SK-N-SH (cell line): ENCODE measurements at regions not wholly inside any gene's neighbourhood (a gene's known extent, or its start where the extent isn't known, plus 50 kb on each side); places are given as distances from the start of the nearest gene placed in this dataset.

Experiments used
- CTCF ChIA-PET: fragments of 300-600, 350-600 bp; formaldehyde crosslinking; extraction: SDS; loops from one replicate; lab custom pipeline; 2021; lab: Yijun Ruan, JAX
- POLR2A ChIA-PET: fragments of 350-600 bp; sonication (Branson Sonifier 250); formaldehyde crosslinking; extraction: SDS; loops from one replicate; lab custom pipeline; 2020; ENCODE audit warnings: antibody characterized with exemption, inconsistent platforms; lab: Yijun Ruan, JAX
- DNase-seq: peaks from one replicate; pipeline ENCODE4 v3.0.0; 2012
- H2AFZ ChIP-seq: fragments of 200-600 bp; sonication (generic); 2 replicates; pipeline ENCODE4 v1.8.1; 2016; ENCODE audit warnings: antibody characterized with exemption, mild to moderate bottlenecking, low read depth
- H3F3A ChIP-seq: fragments of 200-600 bp; sonication (generic); replicated peaks from 2 replicates; pipeline ENCODE3; 2016; ENCODE audit warnings: antibody characterized with exemption, mild to moderate bottlenecking; ENCODE audit not compliant: insufficient read depth
- H3K27ac ChIP-seq, 2 experiments: fragments of 200-500 bp in 1 of 2; fragments of 200-600 bp in 1 of 2; sonication (Bioruptor generic) in 1 of 2; sonication (generic), shearing (Covaris generic) in 1 of 2; 2 replicates each; pipeline versions ENCODE4 v1.5.1 to v1.6.1; 2014 to 2016; ENCODE audit warnings: low read depth in 2 of 2, inconsistent platforms in 1 of 2, low read length in 1 of 2, mild to moderate bottlenecking in 1 of 2, mixed read lengths in 1 of 2
- H3K27me3 ChIP-seq: fragments of 200-600 bp; sonication (generic), shearing (Covaris generic); 2 replicates; pipeline ENCODE4 v1.6.1; 2016; ENCODE audit warnings: mixed run types; ENCODE audit not compliant: insufficient read depth
- H3K36me3 ChIP-seq, 2 experiments: fragments of 200-500 bp in 1 of 2; fragments of 200-600 bp in 1 of 2; sonication (Bioruptor generic) in 1 of 2; sonication (generic) in 1 of 2; replicated peaks in 1 of 2; 2 replicates each; pipeline versions ENCODE3 to v1.5.1; 2014 to 2016; ENCODE audit warnings: low read length in 1 of 2, mild to moderate bottlenecking in 1 of 2; ENCODE audit not compliant: insufficient read depth in 2 of 2, control insufficient read depth in 1 of 2
- H3K4me1 ChIP-seq, 2 experiments: fragments of 200-500 bp in 1 of 2; fragments of 200-600 bp in 1 of 2; sonication (Bioruptor generic) in 1 of 2; sonication (generic), shearing (Covaris generic) in 1 of 2; 2 replicates each; pipeline versions ENCODE4 v1.5.1 to v1.6.1; 2014 to 2016; ENCODE audit warnings: low read depth in 1 of 2, low read length in 1 of 2, mixed run types in 1 of 2; ENCODE audit not compliant: insufficient read depth in 2 of 2, control insufficient read depth in 1 of 2
- H3K4me2 ChIP-seq: fragments of 200-600 bp; sonication (generic), shearing (Covaris generic); 2 replicates; pipeline ENCODE4 v1.6.1; 2017; ENCODE audit warnings: mixed run types
- H3K4me3 ChIP-seq, 2 experiments: fragments of 200-500 bp in 1 of 2; fragments of 200-600 bp in 1 of 2; sonication (Bioruptor generic) in 1 of 2; sonication (generic), shearing (Covaris generic) in 1 of 2; 2 replicates each; pipeline versions ENCODE4 v1.5.1 to v1.8.1; 2014 to 2016; ENCODE audit warnings: low read depth in 2 of 2, inconsistent platforms in 1 of 2, low read length in 1 of 2, mild to moderate bottlenecking in 1 of 2, mixed read lengths in 1 of 2, moderate library complexity in 1 of 2
- H3K79me2 ChIP-seq: fragments of 200-600 bp; sonication (generic); 2 replicates; pipeline ENCODE4 v1.8.1; 2017; ENCODE audit warnings: mild to moderate bottlenecking; ENCODE audit not compliant: insufficient read depth
- H3K9ac ChIP-seq: fragments of 200-600 bp; sonication (generic); 2 replicates; pipeline ENCODE4 v1.6.1; 2017; ENCODE audit warnings: mixed run types
- H3K9me2 ChIP-seq: fragments of 200-600 bp; sonication (generic); 2 replicates; pipeline ENCODE4 v1.6.1; 2017; ENCODE audit warnings: mixed run types
- H3K9me3 ChIP-seq: fragments of 200-600 bp; sonication (generic); 2 replicates; pipeline ENCODE4 v1.6.1; 2017; ENCODE audit warnings: mixed run types, mild to moderate bottlenecking, moderate library complexity
- H4K20me1 ChIP-seq: fragments of 200-600 bp; sonication (generic); 2 replicates; pipeline ENCODE4 v1.6.1; 2017; ENCODE audit warnings: mild to moderate bottlenecking, mixed run types; ENCODE audit not compliant: insufficient read depth
- CHD2 ChIP-seq: fragments of 150-350 bp; IDR thresholded peaks from 2 replicates; pipeline ENCODE4 v1.6.1; 2018; ENCODE audit warnings: low read length; ENCODE audit not compliant: partially characterized antibody
- EP300 ChIP-seq, 2 experiments: IDR thresholded peaks; 2 replicates each; pipeline versions ENCODE4 v1.4.0 to v1.6.1; 2012; ENCODE audit warnings: borderline replicate concordance in 1 of 2, low read depth in 1 of 2, low read length in 1 of 2
- EZH2phosphoT487 ChIP-seq: fragments of 200-600 bp; sonication (generic); IDR thresholded peaks from 2 replicates; pipeline ENCODE4 v1.6.1; 2017; ENCODE audit warnings: low read depth, mixed run types, mild to moderate bottlenecking, antibody characterized with exemption, moderate library complexity, borderline replicate concordance
- FOSL2 ChIP-seq: IDR thresholded peaks from 2 replicates; pipeline ENCODE4 v1.4.0; 2012; ENCODE audit warnings: low read depth, mild to moderate bottlenecking, moderate library complexity, borderline replicate concordance
- FOXJ3 ChIP-seq: sonication (generic); formaldehyde crosslinking; IDR thresholded peaks from 2 replicates; pipeline ENCODE4 v1.5.1; 2020; ENCODE audit warnings: mild to moderate bottlenecking, missing genetic modification reagents
- FOXM1 ChIP-seq: IDR thresholded peaks from 2 replicates; pipeline ENCODE4 v1.4.0; 2012; ENCODE audit warnings: low read depth, mild to moderate bottlenecking
- GABPA ChIP-seq: IDR thresholded peaks from 2 replicates; pipeline ENCODE4 v1.4.0; 2012; ENCODE audit warnings: low read depth, mild to moderate bottlenecking
- JUND ChIP-seq: IDR thresholded peaks from 2 replicates; pipeline ENCODE4 v1.4.0; 2012
- MEF2A ChIP-seq: IDR thresholded peaks from 2 replicates; pipeline ENCODE4 v1.4.0; 2012; ENCODE audit warnings: low read depth, borderline replicate concordance
- MXI1 ChIP-seq: IDR thresholded peaks from 2 replicates; pipeline ENCODE4 v1.6.1; 2012; ENCODE audit warnings: mild to moderate bottlenecking, low read depth, low read length, improper control_type of control experiment
- NFIC ChIP-seq: IDR thresholded peaks from 2 replicates; pipeline ENCODE4 v1.4.0; 2012; ENCODE audit warnings: borderline replicate concordance
- NRF1 ChIP-seq: IDR thresholded peaks from 2 replicates; pipeline ENCODE4 v1.6.1; 2012; ENCODE audit warnings: low read depth, mild to moderate bottlenecking, low read length
- RAD21 ChIP-seq: IDR thresholded peaks from 2 replicates; pipeline ENCODE4 v1.6.1; 2012; ENCODE audit warnings: mild to moderate bottlenecking, low read length
- RCOR1 ChIP-seq: fragments of 150-350 bp; IDR thresholded peaks from 2 replicates; pipeline ENCODE4 v1.6.1; 2017; ENCODE audit warnings: antibody characterized with exemption, low read length
- REST ChIP-seq: IDR thresholded peaks from 2 replicates; pipeline ENCODE4 v1.6.1; 2012; ENCODE audit warnings: mild to moderate bottlenecking, low read depth, low read length, moderate library complexity
- RFX5 ChIP-seq: IDR thresholded peaks from 2 replicates; pipeline ENCODE4 v1.6.1; 2012; ENCODE audit warnings: mild to moderate bottlenecking, improper control_type of control experiment, low read length
- RXRA ChIP-seq: IDR thresholded peaks from 2 replicates; pipeline ENCODE4 v1.4.0; 2012; ENCODE audit warnings: low read depth, mild to moderate bottlenecking, borderline replicate concordance
- SIN3A ChIP-seq: IDR thresholded peaks from 2 replicates; pipeline ENCODE4 v1.6.1; 2012; ENCODE audit warnings: low read depth, mild to moderate bottlenecking, low read length, moderate library complexity, borderline replicate concordance
- TAF1 ChIP-seq: IDR thresholded peaks from 2 replicates; pipeline ENCODE4 v1.6.1; 2012; ENCODE audit warnings: low read depth, mild to moderate bottlenecking, low read length, moderate library complexity, borderline replicate concordance
- TCF12 ChIP-seq: IDR thresholded peaks from 2 replicates; pipeline ENCODE4 v1.4.0; 2012
- TEAD4 ChIP-seq: IDR thresholded peaks from 2 replicates; pipeline ENCODE4 v1.4.0; 2012; ENCODE audit warnings: mild to moderate bottlenecking, borderline replicate concordance; ENCODE audit not compliant: insufficient read depth
- USF1 ChIP-seq: IDR thresholded peaks from 2 replicates; pipeline ENCODE4 v1.4.0; 2012; ENCODE audit warnings: low read depth, borderline replicate concordance
- YY1 ChIP-seq: IDR thresholded peaks from 2 replicates; pipeline ENCODE4 v1.4.0; 2012; ENCODE audit warnings: low read depth, mild to moderate bottlenecking

DNA sequence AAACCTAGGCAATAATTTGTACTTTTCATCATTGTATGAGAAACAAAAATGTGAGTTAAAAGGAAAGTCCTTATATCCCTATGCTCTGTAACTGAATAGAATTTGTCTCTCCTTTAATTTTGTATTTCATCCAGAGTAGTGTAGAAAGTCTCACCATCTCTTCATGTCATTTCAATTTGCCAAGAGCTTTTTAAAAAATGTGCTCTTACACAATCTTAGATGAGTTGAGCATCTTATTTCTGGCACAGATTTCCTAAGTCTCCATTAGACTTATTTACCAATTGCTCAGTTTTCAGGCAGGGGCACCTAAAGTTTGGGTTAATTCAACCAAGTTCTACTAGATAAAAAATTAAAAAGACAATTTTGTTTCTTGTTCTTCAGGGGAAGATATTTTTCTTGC lies 201.5 kb upstream of the RBMS3 start:
- Histone ChIP-seq H4K20me1 (no peaks in the 10 kb centered on the region), H3F3A (no peaks in the 10 kb centered on the region), H3K4me2 (no peak overlapping the region), H3K27me3 (no peaks in the 10 kb centered on the region), H3K9ac (no peak overlapping the region), H2AFZ (no peak overlapping the region), H3K4me3 (no peak overlapping the region), H3K9me2 (no peaks in the 10 kb centered on the region), H3K79me2 (no peaks in the 10 kb centered on the region), H3K27ac (no peak overlapping the region), H3K36me3 (no peaks in the 10 kb centered on the region)
- no peak for DNase-seq
- POLR2A ChIA-PET: no interaction called here
- CTCF ChIA-PET: interaction anchor here (1.0 kb wide), 1 partner anchor 13 kb away, joined by 4 read pairs; no protein-coding TSS in a partner anchor
- TF ChIP-seq RXRA: no peak
- TF ChIP-seq MXI1: no peak
- TF ChIP-seq CHD2: no peak
- no peak for TF ChIP-seq YY1
- TF ChIP-seq MEF2A: no peak
- no peak for TF ChIP-seq EZH2phosphoT487
- TF ChIP-seq FOSL2: no peak
- no peak for TF ChIP-seq RAD21
- TF ChIP-seq TEAD4: no peak
- TF ChIP-seq TCF12: no peak
- no peak for TF ChIP-seq RCOR1
- TF ChIP-seq FOXM1: no peak
- TF ChIP-seq GABPA: no peak
- no peak for TF ChIP-seq FOXJ3 (CRISPR knock-in tag)
- TF ChIP-seq TAF1: no peak
- TF ChIP-seq NRF1: no peak
- no peak for TF ChIP-seq REST
- no peak for TF ChIP-seq RFX5
- TF ChIP-seq, all 33 proteins: peak for 0
- Histone ChIP-seq H3K9me3 (no peaks in the 10 kb centered on the region), H3K4me1 (no peaks in the 10 kb centered on the region)

- no peak for DNase-seq
- no peaks in the 10 kb centered on the region for H4K20me1 ChIP-seq
- TF ChIP-seq FOXJ3 (CRISPR knock-in tag): no peak
- no peak for TF ChIP-seq SIN3A
- no peak for TF ChIP-seq EP300 (IDR thresholded peaks at IDR 0.05; ENCODE audit: borderline replicate concordance in 1 of 2, low read depth in 1 of 2, low read length in 1 of 2)
- no peak for TF ChIP-seq USF1
- TF ChIP-seq RFX5: no peak
- TF ChIP-seq NFIC: no peak
- TF ChIP-seq FOXM1: no peak
- no peak for TF ChIP-seq JUND
- TF ChIP-seq, all 33 proteins: peak for 0
- POLR2A ChIA-PET: no interaction called here
- CTCF ChIA-PET: no interaction called here
- Histone ChIP-seq H3K36me3 (no peaks in the 10 kb centered on the region), H3K9ac (no peak overlapping the region), H3K27me3 (no peaks in the 10 kb centered on the region), H3K4me3 (no peak overlapping the region), H3K9me2 (no peaks in the 10 kb centered on the region), H3K4me2 (no peak overlapping the region), H3K27ac (no peak overlapping the region), H3F3A (no peaks in the 10 kb centered on the region), H3K9me3 (no peaks in the 10 kb centered on the region), H2AFZ (no peak overlapping the region), H3K4me1 (no peaks in the 10 kb centered on the region), H3K79me2 (no peaks in the 10 kb centered on the region)
Observed at GRCh38 chr3:29080967-29081366, 199.9 kb upstream of the RBMS3 start.
